Tibial nerve (tissue), 4 donors: ENCODE measurements at regions not wholly inside any gene's neighbourhood (a gene's known extent, or its start where the extent isn't known, plus 50 kb on each side); places are given as distances from the start of the nearest gene placed in this dataset.

Source experiments
- DNase-seq, 2 donors: peaks; one replicate each; pipeline ENCODE4 v3.0.0-alpha.2; 2019; ENCODE audit warnings: low spot score in 2 of 2
- H3K27ac ChIP-seq, 4 donors: fragments of 200-600 bp; sonication (generic) in 3 of 4; one replicate each; pipeline ENCODE4 v1.5.1; 2017 to 2019; ENCODE audit warnings: mild to moderate bottlenecking in 1 of 4
- H3K27me3 ChIP-seq, 2 donors: fragments of 200-600 bp; sonication (generic) in 1 of 2; one replicate each; pipeline versions ENCODE4 v1.5.1 to v1.6.0; 2017 to 2019
- H3K36me3 ChIP-seq, 3 donors: fragments of 200-600 bp; sonication (generic); one replicate each; pipeline ENCODE4 v1.5.1; 2018 to 2019
- H3K4me1 ChIP-seq, 4 donors: fragments of 200-600 bp; sonication (generic) in 3 of 4; one replicate each; pipeline ENCODE4 v1.5.1; 2017 to 2019
- H3K4me3 ChIP-seq, 4 donors: fragments of 200-600 bp; sonication (generic) in 3 of 4; one replicate each; pipeline ENCODE4 v1.5.1; 2017 to 2019; ENCODE audit warnings: mild to moderate bottlenecking in 1 of 4, moderate library complexity in 1 of 4
- H3K9me3 ChIP-seq, 4 donors: fragments of 200-600 bp; sonication (generic) in 3 of 4; one replicate each; pipeline ENCODE4 v1.5.1; 2017 to 2019
- CTCF ChIP-seq, 5 experiments: fragments of 200-600 bp in 3 of 5; fragments of 450-650 bp in 2 of 5; sonication (generic) in 3 of 5; IDR thresholded peaks; one replicate each; pipeline ENCODE4 v1.5.1; 2016 to 2019; ENCODE audit warnings: antibody characterized with exemption in 5 of 5, mild to moderate bottlenecking in 3 of 5, moderate library complexity in 2 of 5
- EP300 ChIP-seq, 2 donors: sonication (generic); formaldehyde crosslinking; IDR thresholded peaks; one replicate each; pipeline ENCODE4 v1.6.1; 2017; ENCODE audit warnings: antibody characterized with exemption in 2 of 2, mild to moderate bottlenecking in 1 of 2
- POLR2A ChIP-seq, 2 donors: fragments of 450-650 bp; IDR thresholded peaks; one replicate each; pipeline ENCODE4 v1.6.1; 2017; ENCODE audit warnings: antibody characterized with exemption in 2 of 2, mild to moderate bottlenecking in 2 of 2, moderate library complexity in 2 of 2
- WGBS, 2 donors: methylation state at CpG; one replicate each; pipeline ENCODE4 v1.1.5; 2018; 5-methylcytosine and 5-hydroxymethylcytosine counted together

GRCh38 chr12:23063206-23063605 is 438.2 kb downstream of the ETNK1 start:
- no peak for TF ChIP-seq EP300 (IDR thresholded peaks at IDR 0.05)
- TF ChIP-seq POLR2A (IDR thresholded peaks at IDR 0.05), result no peak
- TF ChIP-seq CTCF (IDR thresholded peaks at IDR 0.05), result no peak
- DNase-seq, result no peak
- H3K27me3 ChIP-seq, result no peaks in the 10 kb centered on the region
- no peaks in the 10 kb centered on the region for H3K4me1 ChIP-seq
- H3K27ac ChIP-seq, result no peak overlapping the region
- 84 to 88% methylated on average over 3 of the region's 3 CpGs for WGBS, 2 donors
- no peak overlapping the region for H3K4me3 ChIP-seq
- H3K36me3 ChIP-seq, result no peaks in the 10 kb centered on the region
- H3K9me3 ChIP-seq, result no peaks in the 10 kb centered on the region

DNA sequence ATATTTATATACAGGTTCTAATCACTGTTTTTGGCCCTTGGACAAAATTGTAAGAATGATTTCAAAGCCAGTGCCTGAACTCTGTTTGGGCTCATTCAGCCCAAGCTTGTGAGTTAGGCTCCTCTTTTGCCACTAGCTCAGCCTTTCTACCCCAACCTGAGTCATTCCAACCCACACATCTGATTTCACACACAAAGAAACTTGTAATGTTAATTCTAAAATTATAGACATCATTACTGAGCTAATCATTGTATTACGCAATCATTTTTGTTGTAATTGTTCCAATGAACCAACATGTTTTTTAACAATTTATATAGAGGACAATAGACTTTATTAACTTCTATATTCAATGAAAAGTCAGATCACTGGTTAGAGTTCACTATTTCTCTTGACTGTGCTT is 441.1 kb downstream of the ETNK1 start:
- Histone ChIP-seq H3K36me3 (no peaks in the 10 kb centered on the region), H3K4me1 (no peaks in the 10 kb centered on the region), H3K27me3 (no peaks in the 10 kb centered on the region), H3K4me3 (no peak overlapping the region), H3K9me3 (no peaks in the 10 kb centered on the region), H3K27ac (no peak overlapping the region)
- no peak for TF ChIP-seq EP300 (IDR thresholded peaks at IDR 0.05)
- TF ChIP-seq POLR2A (IDR thresholded peaks at IDR 0.05), result no peak
- TF ChIP-seq CTCF (IDR thresholded peaks at IDR 0.05), result no peak
- DNase-seq, result no peak
- 76 to 82% methylated on average over 1 of the region's 1 CpG for WGBS, 2 donors

DNA sequence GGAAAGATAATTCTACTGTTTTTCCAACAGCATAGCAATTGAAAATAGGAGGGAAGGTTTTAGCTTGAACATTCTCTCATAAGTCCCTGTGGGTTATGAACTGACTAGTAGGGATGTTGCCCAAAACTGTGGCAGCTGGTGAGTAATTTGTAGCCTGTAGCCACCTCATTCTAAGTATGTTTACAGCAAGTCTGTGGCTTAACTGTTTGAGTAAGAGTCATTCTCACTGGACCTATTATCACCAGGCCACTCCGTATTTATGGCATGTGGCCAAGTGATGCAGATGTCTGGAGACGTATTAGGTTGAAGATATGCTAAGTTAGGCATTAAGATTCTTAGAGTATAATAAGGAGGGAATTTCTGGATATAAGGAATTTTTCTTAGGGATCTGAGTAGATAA is 458.3 kb downstream of the ETNK1 start:
- 20 to 37% methylated on average over 2 of the region's 2 CpGs for WGBS, 2 donors
- no peak for DNase-seq
- no peaks in the 10 kb centered on the region for H3K27me3 ChIP-seq
- no peaks in the 10 kb centered on the region for H3K36me3 ChIP-seq
- no peak for TF ChIP-seq CTCF (IDR thresholded peaks at IDR 0.05)
- TF ChIP-seq EP300 (IDR thresholded peaks at IDR 0.05), result no peak
- TF ChIP-seq POLR2A (IDR thresholded peaks at IDR 0.05), result no peak
- H3K27ac ChIP-seq, result no peak overlapping the region
- H3K4me3 ChIP-seq, result no peak overlapping the region
- H3K4me1 ChIP-seq, result no peaks in the 10 kb centered on the region
- peaks cover 0 to 5% (median 0%) of the 10 kb centered on the region in 4 donors for H3K9me3 ChIP-seq

DNA sequence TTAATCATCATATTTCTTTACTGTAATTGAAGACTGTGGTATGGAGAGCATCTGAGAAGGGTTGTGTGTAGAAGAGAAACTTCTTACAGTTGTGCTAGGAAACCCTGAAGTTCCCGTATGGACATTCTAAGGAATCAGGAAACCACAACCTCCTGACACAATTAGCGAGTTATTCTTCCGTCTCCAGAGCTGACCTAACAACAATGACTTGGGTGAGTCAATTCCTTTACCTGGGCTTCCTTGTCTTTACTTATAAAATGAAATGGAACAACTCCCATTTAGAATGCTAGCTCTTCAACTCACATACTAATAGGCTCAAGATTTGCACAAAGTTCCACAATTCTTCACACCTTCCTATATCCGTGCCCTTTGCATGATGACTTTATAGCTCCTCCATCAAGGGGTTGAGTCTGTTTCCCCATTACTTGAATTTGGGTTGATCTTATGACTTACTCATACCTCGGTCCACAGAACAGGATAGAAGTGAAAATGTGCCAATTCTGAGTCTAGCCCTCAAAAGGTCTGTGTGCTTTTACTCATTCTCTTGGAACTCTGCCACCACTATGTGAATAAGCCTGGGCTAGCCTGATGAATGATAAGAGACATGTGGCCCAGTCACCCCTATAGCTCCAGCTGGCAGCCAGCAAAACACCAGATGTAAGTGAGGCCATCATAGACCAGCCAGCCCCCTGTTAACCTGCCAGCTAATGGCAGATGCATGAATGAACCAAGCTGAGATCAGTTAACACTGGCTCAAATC is 459.4 kb downstream of the ETNK1 start:
- Histone ChIP-seq H3K36me3 (no peaks in the 10 kb centered on the region), H3K4me3 (no peak overlapping the region), H3K4me1 (no peaks in the 10 kb centered on the region), H3K27me3 (no peaks in the 10 kb centered on the region), H3K9me3 (peaks cover 0 to 12% (median 0%) of the 10 kb centered on the region in 4 donors), H3K27ac (no peak overlapping the region)
- no peak for TF ChIP-seq POLR2A (IDR thresholded peaks at IDR 0.05)
- no peak for TF ChIP-seq CTCF (IDR thresholded peaks at IDR 0.05)
- no peak for TF ChIP-seq EP300 (IDR thresholded peaks at IDR 0.05)
- no peak for DNase-seq
- WGBS, 2 donors, result 84 to 86% methylated on average over 5 of the region's 5 CpGs

GRCh38 chr12:23088594-23088993 is 463.6 kb downstream of the ETNK1 start:
- TF ChIP-seq CTCF (IDR thresholded peaks at IDR 0.05) (no peak), POLR2A (IDR thresholded peaks at IDR 0.05) (no peak), EP300 (IDR thresholded peaks at IDR 0.05) (no peak)
- DNase-seq, result no peak
- peaks cover 0 to 14% (median 0%) of the 10 kb centered on the region in 4 donors for H3K9me3 ChIP-seq
- no peak overlapping the region for H3K27ac ChIP-seq
- no peak overlapping the region for H3K4me3 ChIP-seq
- no peaks in the 10 kb centered on the region for H3K36me3 ChIP-seq
- 91 to 93% methylated on average over 1 of the region's 1 CpG for WGBS, 2 donors
- H3K27me3 ChIP-seq, result no peaks in the 10 kb centered on the region
- H3K4me1 ChIP-seq, result no peaks in the 10 kb centered on the region
